ENCODE measurements at regions not wholly inside any gene's neighbourhood (a gene's known extent, or its start where the extent isn't known, plus 50 kb on each side); places are given as distances from the start of the nearest gene placed in this dataset.

- Histone ChIP-seq H2AFZ (ENCODE audit: low read length) (no peak overlapping the region), H3K4ac (replicated peaks; ENCODE audit: insufficient read length, low read depth, low read length) (no peak overlapping the region), H2BK12ac (ENCODE audit: low read depth, low read length) (no peak overlapping the region), H3K4me1 (replicated peaks in 1 of 4; ENCODE audit: control insufficient read depth in 3 of 4, insufficient read depth in 4 of 4, low read length in 3 of 4) (peaks cover 0 to 4% (median 1%) of the 10 kb centered on the region in 4 experiments; a peak in 2 of 7 replicates), H2BK20ac (ENCODE audit: low read length) (no peak overlapping the region), H3K14ac (ENCODE audit: insufficient read length) (no peak overlapping the region), H4K20me1 (replicated peaks in 1 of 2; ENCODE audit: control insufficient read depth in 1 of 2, insufficient read depth in 2 of 2, low read length in 2 of 2) (no peaks in the 10 kb centered on the region), H3K4me2 (ENCODE audit: insufficient read depth in 1 of 2, low read depth in 2 of 2, low read length in 2 of 2) (no peak overlapping the region), H3K18ac (ENCODE audit: extremely low read depth, low read length) (no peak overlapping the region), H3K9ac (replicated peaks in 1 of 4; ENCODE audit: extremely low read depth in 1 of 4, low read depth in 3 of 4, low read length in 3 of 4) (no peak overlapping the region), H4K91ac (replicated peaks; ENCODE audit: insufficient read length, low read length) (no peak overlapping the region), H2BK120ac (replicated peaks; ENCODE audit: low read depth, low read length) (no peak overlapping the region), H2BK5ac (ENCODE audit: low read depth, low read length) (no peak overlapping the region), H3K36me3 (ENCODE audit: control insufficient read depth in 2 of 4, insufficient read depth in 4 of 4, low read length in 3 of 4) (no peaks in the 10 kb centered on the region), H2AK5ac (ENCODE audit: low read depth, low read length) (no peak overlapping the region), H3K79me2 (ENCODE audit: control insufficient read depth in 1 of 2, insufficient read depth in 2 of 2, low read length in 2 of 2) (no peaks in the 10 kb centered on the region), H3K27me3 (replicated peaks in 1 of 4; ENCODE audit: control insufficient read depth in 3 of 4, extremely low read depth in 1 of 4, insufficient read depth in 3 of 4, low read length in 3 of 4) (no peaks in the 10 kb centered on the region), H4K5ac (ENCODE audit: insufficient read length, low read depth, low read length) (no peak overlapping the region), H4K8ac (ENCODE audit: extremely low read depth, insufficient read depth, low read length) (no peak overlapping the region), H3K4me3 (ENCODE audit: extremely low read depth in 1 of 4, insufficient read depth in 2 of 4, low read depth in 3 of 4, low read length in 4 of 4) (no peak overlapping the region), H3K79me1 (ENCODE audit: low read depth, low read length) (no peaks in the 10 kb centered on the region), H3K23me2 (ENCODE audit: low read depth, low read length) (no peaks in the 10 kb centered on the region), H3K23ac (ENCODE audit: insufficient read length) (no peak overlapping the region), H3K56ac (replicated peaks; ENCODE audit: insufficient read length, low read depth, low read length) (no peak overlapping the region), H2BK15ac (ENCODE audit: low read length) (no peak overlapping the region), H3K27ac (ENCODE audit: low read depth, low read length) (no peak overlapping the region), H3K9me3 (ENCODE audit: insufficient read depth in 2 of 2, low read depth in 1 of 2, low read length in 1 of 2) (0 out of 4 replicates have a peak, but pooled peaks cover 0 to 6% of the 10 kb centered on the region in 2 experiments)
- DNase-seq (ENCODE audit: low read depth in 1 of 2, low spot score in 2 of 2) (no peak), FAIRE-seq (no peak)
- 94% methylated on average over 6 of the region's 6 CpGs; no CpG with 5 or more reads in 1 of the 2 experiments for WGBS, 2 experiments (ENCODE audit: extremely low coverage in 1 of 2, insufficient coverage in 1 of 2, insufficient read length in 1 of 2, insufficient replicate concordance in 2 of 2, low coverage in 1 of 2, low lambda C conversion rate in 2 of 2, missing lambda C conversion rate in 1 of 2)
- CTCF ChIA-PET (ENCODE audit: partially characterized antibody), result interaction anchor here (1.2 kb wide), 1 partner anchor 16 kb away, joined by 5 read pairs; no protein-coding TSS in a partner anchor
- POLR2A ChIA-PET (ENCODE audit: partially characterized antibody), result no interaction called here
- no peak for TF ChIP-seq EZH2 (IDR thresholded peaks at IDR 0.05; ENCODE audit: low read depth, low read length, severe bottlenecking)
- TF ChIP-seq CBX8 (IDR thresholded peaks at IDR 0.05; ENCODE audit: borderline replicate concordance, low read depth, low read length), result no peak
- TF ChIP-seq BACH1 (IDR thresholded peaks at IDR 0.05; ENCODE audit: low read length), result no peak
- TF ChIP-seq SIN3A (conservative IDR thresholded peaks at IDR 0.05 in 1 of 2, IDR thresholded peaks at IDR 0.05 in 1 of 2; ENCODE audit: low read depth in 1 of 2, low read length in 2 of 2), result no peak
- TF ChIP-seq BCL11A (IDR thresholded peaks at IDR 0.05; ENCODE audit: low read depth in 2 of 2, low read length in 2 of 2), result no peak
- TF ChIP-seq NRF1 (IDR thresholded peaks at IDR 0.05; ENCODE audit: low read depth, low read length), result no peak
- TF ChIP-seq ZNF274 (IDR thresholded peaks at IDR 0.05; ENCODE audit: borderline replicate concordance, extremely low read depth, low read length), result no peak
- no peak for TF ChIP-seq CTBP2 (IDR thresholded peaks at IDR 0.05; ENCODE audit: borderline replicate concordance, insufficient read depth, insufficient read length, low read length)
- TF ChIP-seq, protein P1, sequence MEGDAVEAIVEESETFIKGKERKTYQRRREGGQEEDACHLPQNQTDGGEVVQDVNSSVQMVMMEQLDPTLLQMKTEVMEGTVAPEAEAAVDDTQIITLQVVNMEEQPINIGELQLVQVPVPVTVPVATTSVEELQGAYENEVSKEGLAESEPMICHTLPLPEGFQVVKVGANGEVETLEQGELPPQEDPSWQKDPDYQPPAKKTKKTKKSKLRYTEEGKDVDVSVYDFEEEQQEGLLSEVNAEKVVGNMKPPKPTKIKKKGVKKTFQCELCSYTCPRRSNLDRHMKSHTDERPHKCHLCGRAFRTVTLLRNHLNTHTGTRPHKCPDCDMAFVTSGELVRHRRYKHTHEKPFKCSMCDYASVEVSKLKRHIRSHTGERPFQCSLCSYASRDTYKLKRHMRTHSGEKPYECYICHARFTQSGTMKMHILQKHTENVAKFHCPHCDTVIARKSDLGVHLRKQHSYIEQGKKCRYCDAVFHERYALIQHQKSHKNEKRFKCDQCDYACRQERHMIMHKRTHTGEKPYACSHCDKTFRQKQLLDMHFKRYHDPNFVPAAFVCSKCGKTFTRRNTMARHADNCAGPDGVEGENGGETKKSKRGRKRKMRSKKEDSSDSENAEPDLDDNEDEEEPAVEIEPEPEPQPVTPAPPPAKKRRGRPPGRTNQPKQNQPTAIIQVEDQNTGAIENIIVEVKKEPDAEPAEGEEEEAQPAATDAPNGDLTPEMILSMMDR (IDR thresholded peaks at IDR 0.05; ENCODE audit: control extremely low read depth in 1 of 3, insufficient read depth in 1 of 3, low read depth in 1 of 3, low read length in 3 of 3), result no peak
- TF ChIP-seq POLR2A (IDR thresholded peaks at IDR 0.05; ENCODE audit: control extremely low read depth in 1 of 2, low read depth in 2 of 2, low read length in 2 of 2), result no peak
- no peak for TF ChIP-seq SIX5 (IDR thresholded peaks at IDR 0.05; ENCODE audit: low read depth, low read length)
- TF ChIP-seq BRCA1 (IDR thresholded peaks at IDR 0.05; ENCODE audit: low read depth, low read length), result no peak
- TF ChIP-seq JUND (IDR thresholded peaks at IDR 0.05; ENCODE audit: low read length), result no peak
Measured at GRCh38 chr13:60973529-60973928, 442.1 kb downstream of the PCDH20 start.
